CD4-positive, alpha-beta T cell (primary cell): ENCODE measurements at regions not wholly inside any gene's neighbourhood (a gene's known extent, or its start where the extent isn't known, plus 50 kb on each side); places are given as distances from the start of the nearest gene placed in this dataset.

Experiments
- ATAC-seq: fragments of 200-7000 bp; cut with Tn5 transposase; one replicate; pipeline ENCODE4 v1.10.0; 2022; ENCODE audit warnings: mild to moderate bottlenecking; ENCODE audit not compliant: poor library complexity
- CTCF ChIA-PET: fragments of 350-600 bp; sonication (Branson Sonifier 250); formaldehyde crosslinking; loops from one replicate; lab custom pipeline; 2021; ENCODE audit warnings: antibody characterized with exemption, inconsistent platforms; lab: Charles Lee
- POLR2A ChIA-PET: fragments of 350-600 bp; sonication (Branson Sonifier 250); formaldehyde crosslinking; loops from one replicate; lab custom pipeline; 2021; ENCODE audit warnings: antibody characterized with exemption, inconsistent platforms; lab: Charles Lee
- DNase-seq, 14 experiments: peaks; one replicate each; pipeline ENCODE4 v3.0.0-alpha.2; 2013 to 2020; ENCODE audit warnings: mixed read lengths in 2 of 14
- H3K27ac ChIP-seq, 2 donors: one replicate each; pipeline versions ENCODE4 v1.5.1 to v1.7.0; 2013; ENCODE audit warnings: low read length in 2 of 2, low read depth in 1 of 2, mild to moderate bottlenecking in 1 of 2
- H3K27me3 ChIP-seq, 2 experiments: 1 replicate in 1 of 2; 2 replicates in 1 of 2; pipeline versions ENCODE4 v1.6.1 to v1.7.0; 2013; ENCODE audit warnings: low read length in 2 of 2, control low read depth in 1 of 2, mild to moderate bottlenecking in 1 of 2, moderate library complexity in 1 of 2; ENCODE audit not compliant: insufficient read depth in 2 of 2, control insufficient read depth in 1 of 2
- H3K36me3 ChIP-seq: one replicate; pipeline ENCODE4 v1.6.1; 2013; ENCODE audit warnings: low read length, control low read depth; ENCODE audit not compliant: insufficient read depth
- H3K4me1 ChIP-seq: one replicate; pipeline ENCODE4 v1.6.1; 2013; ENCODE audit warnings: low read length, control low read depth; ENCODE audit not compliant: insufficient read depth
- H3K4me3 ChIP-seq: one replicate; pipeline ENCODE4 v1.5.1; 2013; ENCODE audit warnings: mild to moderate bottlenecking, low read length, moderate library complexity
- H3K9me3 ChIP-seq, 2 experiments: 1 replicate in 1 of 2; 2 replicates in 1 of 2; pipeline versions ENCODE4 v1.6.1 to v1.7.0; 2013; ENCODE audit warnings: low read length in 2 of 2, mild to moderate bottlenecking in 2 of 2, control low read depth in 1 of 2, moderate library complexity in 1 of 2; ENCODE audit not compliant: control insufficient read depth in 1 of 2, insufficient read depth in 1 of 2
- H3K27ac Mint-ChIP-seq: one replicate; pipeline ENCODE4 v1.8.0; 2020; ENCODE audit warnings: mixed read lengths
- H3K27me3 Mint-ChIP-seq: one replicate; pipeline ENCODE4 v1.8.0; 2021; ENCODE audit warnings: mixed read lengths
- H3K36me3 Mint-ChIP-seq: one replicate; pipeline ENCODE4 v1.8.0; 2021; ENCODE audit warnings: low read depth, mixed read lengths
- H3K4me1 Mint-ChIP-seq: one replicate; pipeline ENCODE4 v1.8.0; 2021; ENCODE audit warnings: low read depth, mixed read lengths
- H3K4me3 Mint-ChIP-seq: one replicate; pipeline ENCODE4 v1.8.0; 2020; ENCODE audit warnings: mild to moderate bottlenecking, mixed read lengths
- H3K9me3 Mint-ChIP-seq: one replicate; pipeline ENCODE4 v1.8.0; 2020; ENCODE audit warnings: mixed read lengths
- CTCF ChIP-seq: fragments of 200-600 bp; IDR thresholded peaks from one replicate; pipeline ENCODE4 v1.8.0; 2022; ENCODE audit warnings: antibody characterized with exemption, mild to moderate bottlenecking
- intact Hi-C, 2 experiments: fragments of 100-400 bp; cut with DNase I in 1 of 2; cut with micrococcal nuclease in 1 of 2; formaldehyde crosslinking; loops; one replicate each; pipeline versions ENCODE4 v1.15.1 to v1.9.0; 2023 to 2025; cut with DNase I, micrococcal nuclease

- H3K9me3 Mint-ChIP-seq = no peaks in the 10 kb centered on the region
- DNase-seq = no peak
- ATAC-seq = no peak
- Histone ChIP-seq H3K27me3 (no peaks in the 10 kb centered on the region), H3K9me3 (no peaks in the 10 kb centered on the region), H3K27ac (no peak overlapping the region), H3K4me3 (no peak overlapping the region), H3K4me1 (no peaks in the 10 kb centered on the region), H3K36me3 (no peaks in the 10 kb centered on the region)
- peaks cover 4% of the 10 kb centered on the region for H3K27me3 Mint-ChIP-seq
- no peaks in the 10 kb centered on the region for H3K36me3 Mint-ChIP-seq
- no peak overlapping the region for H3K4me3 Mint-ChIP-seq
- CTCF ChIA-PET = no interaction called here
- no peak overlapping the region for H3K27ac Mint-ChIP-seq
- no peaks in the 10 kb centered on the region for H3K4me1 Mint-ChIP-seq
- TF ChIP-seq CTCF = no peak
- POLR2A ChIA-PET = no interaction called here
- intact Hi-C loops = no loop called here
These were observed 330.8 kb upstream of the SOX5 start for GRCh38 chr12:24280056-24280842.

GRCh38 chr12:24278832-24279231 is 329.4 kb upstream of the SOX5 start:
- Histone ChIP-seq H3K4me1 (no peaks in the 10 kb centered on the region), H3K27ac (no peak overlapping the region), H3K36me3 (no peaks in the 10 kb centered on the region), H3K27me3 (no peaks in the 10 kb centered on the region), H3K4me3 (no peak overlapping the region), H3K9me3 (no peaks in the 10 kb centered on the region)
- no peak overlapping the region for H3K27ac Mint-ChIP-seq
- TF ChIP-seq CTCF = no peak
- CTCF ChIA-PET = no interaction called here
- H3K27me3 Mint-ChIP-seq = peaks cover 4% of the 10 kb centered on the region
- H3K4me3 Mint-ChIP-seq = no peak overlapping the region
- ATAC-seq (no peak), DNase-seq (no peak)
- no peaks in the 10 kb centered on the region for H3K9me3 Mint-ChIP-seq
- H3K4me1 Mint-ChIP-seq = no peaks in the 10 kb centered on the region
- intact Hi-C loops = no loop called here
- POLR2A ChIA-PET = no interaction called here
- no peaks in the 10 kb centered on the region for H3K36me3 Mint-ChIP-seq

GRCh38 chr12:24270965-24271364 is 321.5 kb upstream of the SOX5 start:
- no peak for DNase-seq
- no peak for TF ChIP-seq CTCF
- H3K4me1 ChIP-seq = no peaks in the 10 kb centered on the region
- no peaks in the 10 kb centered on the region for H3K9me3 Mint-ChIP-seq
- no peaks in the 10 kb centered on the region for H3K36me3 ChIP-seq
- H3K4me1 Mint-ChIP-seq = no peaks in the 10 kb centered on the region
- H3K9me3 ChIP-seq = no peaks in the 10 kb centered on the region
- H3K36me3 Mint-ChIP-seq = no peaks in the 10 kb centered on the region
- H3K27me3 Mint-ChIP-seq = no peaks in the 10 kb centered on the region
- H3K4me3 Mint-ChIP-seq = no peak overlapping the region
- no peaks in the 10 kb centered on the region for H3K27me3 ChIP-seq
- CTCF ChIA-PET = no interaction called here
- intact Hi-C loops = no loop called here
- H3K27ac Mint-ChIP-seq = no peak overlapping the region
- POLR2A ChIA-PET = no interaction called here
- H3K27ac ChIP-seq = no peak overlapping the region
- no peak overlapping the region for H3K4me3 ChIP-seq
- ATAC-seq = no peak
